ENCODE measurements at regions not wholly inside any gene's neighbourhood (a gene's known extent, or its start where the extent isn't known, plus 50 kb on each side); places are given as distances from the start of the nearest gene placed in this dataset.

DNA sequence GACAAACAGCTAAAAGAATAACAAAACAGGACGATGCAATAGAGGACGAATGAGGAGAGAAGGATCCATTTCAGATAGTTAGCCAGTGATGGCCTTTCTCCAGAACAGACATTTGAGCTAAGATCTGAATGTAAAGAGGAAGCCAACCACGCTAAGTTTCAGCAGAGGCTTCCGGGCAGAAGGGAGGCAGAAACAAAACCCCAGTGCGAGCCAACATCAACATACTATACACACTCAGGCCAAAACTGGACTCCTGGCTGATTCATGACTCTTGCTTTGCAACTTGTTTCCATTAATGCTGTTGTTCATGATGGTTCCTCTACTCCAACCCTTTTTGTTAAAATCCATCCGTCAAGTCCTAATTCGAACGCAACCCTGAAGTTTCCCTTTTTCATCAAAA is 730.3 kb downstream of the TRIML1 start:
- H3K36me3 Mint-ChIP-seq, result no peaks in the 10 kb centered on the region
- H3K4me3 Mint-ChIP-seq, result no peak overlapping the region
- H3K27ac Mint-ChIP-seq, result no peak overlapping the region
- DNase-seq, result no peak
- CTCF ChIA-PET, result no interaction called here
- no peaks in the 10 kb centered on the region for H3K27me3 Mint-ChIP-seq
- H3K4me1 Mint-ChIP-seq, result no peaks in the 10 kb centered on the region
- peaks cover 24% of the 10 kb centered on the region for H3K9me3 Mint-ChIP-seq

DNA sequence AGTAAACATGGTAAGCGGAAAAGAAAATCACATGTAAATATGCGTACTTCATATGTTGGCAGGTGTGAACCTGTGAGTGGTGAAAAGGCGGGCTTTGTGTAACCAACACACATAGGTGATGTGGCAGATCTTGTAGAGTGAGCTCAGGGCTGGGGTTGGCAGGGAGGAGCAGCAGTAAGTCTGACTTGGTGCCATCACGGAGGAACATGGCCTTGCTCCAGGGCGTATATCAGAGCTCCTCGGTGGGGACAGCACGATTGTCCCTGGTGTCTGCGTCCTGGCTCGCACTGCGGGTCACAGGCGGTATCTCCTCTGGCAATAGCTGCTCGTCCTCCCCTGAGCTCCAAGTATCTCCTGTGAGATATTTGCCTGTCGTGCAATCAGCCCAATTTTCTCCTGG is 733.6 kb downstream of the TRIML1 start:
- no peak for DNase-seq
- Mint-ChIP-seq H3K27ac (no peak overlapping the region), H3K4me3 (no peak overlapping the region), H3K9me3 (peaks cover 26% of the 10 kb centered on the region), H3K36me3 (no peaks in the 10 kb centered on the region), H3K4me1 (no peaks in the 10 kb centered on the region), H3K27me3 (no peaks in the 10 kb centered on the region)
- CTCF ChIA-PET, result no interaction called here

DNA sequence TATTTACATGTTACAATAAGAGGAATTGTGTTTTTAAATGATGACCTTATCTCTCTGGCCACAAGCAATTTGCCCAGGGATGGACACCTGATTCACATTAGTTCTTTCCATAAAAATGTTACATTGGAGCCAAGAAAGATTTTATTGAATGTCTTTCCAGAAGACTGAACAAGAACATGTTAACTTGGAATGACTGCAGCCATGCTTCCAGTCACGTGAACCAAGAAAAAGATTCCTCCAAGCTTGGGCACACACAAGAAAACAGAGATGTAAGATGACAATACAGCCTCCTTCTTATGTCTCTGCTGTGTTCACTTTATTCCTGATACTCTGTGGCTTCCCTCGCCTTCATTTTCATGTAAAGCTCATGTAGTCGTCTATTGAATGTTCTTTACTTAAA is 737.6 kb downstream of the TRIML1 start:
- no peaks in the 10 kb centered on the region for H3K4me1 Mint-ChIP-seq
- H3K36me3 Mint-ChIP-seq, result no peaks in the 10 kb centered on the region
- no peaks in the 10 kb centered on the region for H3K27me3 Mint-ChIP-seq
- no peak overlapping the region for H3K27ac Mint-ChIP-seq
- no peak for DNase-seq
- H3K4me3 Mint-ChIP-seq, result no peak overlapping the region
- peaks cover 13% of the 10 kb centered on the region for H3K9me3 Mint-ChIP-seq
- CTCF ChIA-PET, result no interaction called here

GRCh38 chr4:188879598-188879997 is 740.4 kb downstream of the TRIML1 start:
- H3K9me3 Mint-ChIP-seq, result peaks cover 12% of the 10 kb centered on the region
- no peaks in the 10 kb centered on the region for H3K4me1 Mint-ChIP-seq
- no peak overlapping the region for H3K27ac Mint-ChIP-seq
- no peak for DNase-seq
- no peaks in the 10 kb centered on the region for H3K27me3 Mint-ChIP-seq
- no peaks in the 10 kb centered on the region for H3K36me3 Mint-ChIP-seq
- CTCF ChIA-PET, result no interaction called here
- H3K4me3 Mint-ChIP-seq, result no peak overlapping the region

DNA sequence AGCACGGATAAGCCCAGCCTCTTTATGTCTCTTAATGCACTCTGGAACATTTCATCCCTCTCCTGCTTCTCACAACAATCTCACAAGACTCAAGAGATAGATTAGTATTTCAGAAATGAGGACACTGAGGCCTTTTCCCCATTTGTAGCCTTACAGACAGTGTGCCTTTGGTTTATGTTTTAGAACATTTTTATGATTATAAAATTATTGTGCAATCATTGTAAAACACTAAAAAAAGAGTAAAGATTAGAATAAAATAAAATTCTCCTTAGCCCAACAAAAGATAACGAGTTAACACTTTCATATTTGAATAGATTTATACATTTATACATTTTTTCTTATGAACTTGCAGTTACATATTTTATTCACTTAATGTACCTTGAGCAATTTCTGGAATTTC is 748.7 kb downstream of the TRIML1 start:
- CTCF ChIA-PET, result no interaction called here
- H3K27ac Mint-ChIP-seq, result no peak overlapping the region
- no peak for DNase-seq
- H3K4me3 Mint-ChIP-seq, result no peak overlapping the region
- peaks cover 5% of the 10 kb centered on the region for H3K9me3 Mint-ChIP-seq
- H3K36me3 Mint-ChIP-seq, result no peaks in the 10 kb centered on the region
- H3K27me3 Mint-ChIP-seq, result no peaks in the 10 kb centered on the region
- H3K4me1 Mint-ChIP-seq, result no peaks in the 10 kb centered on the region

DNA sequence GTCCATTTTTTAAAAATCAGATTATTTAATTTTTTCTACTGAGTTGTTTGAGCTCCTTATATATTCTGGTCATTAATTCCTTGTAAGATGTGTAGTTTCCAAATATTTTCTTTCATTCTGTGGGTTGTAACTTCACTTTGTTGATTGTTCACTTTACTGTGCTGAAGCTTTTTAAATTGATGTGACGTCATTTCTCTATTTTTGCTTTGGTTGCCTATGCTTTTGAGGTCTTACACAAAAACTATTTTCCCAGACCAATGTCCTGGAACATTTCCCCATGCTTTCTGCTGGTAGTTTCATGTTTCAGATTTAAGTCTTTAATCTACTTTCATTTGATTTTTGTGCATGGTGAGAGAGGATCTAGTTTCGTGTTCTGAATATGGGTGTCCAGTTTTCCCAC is 753.6 kb downstream of the TRIML1 start:
- Mint-ChIP-seq H3K4me1 (no peaks in the 10 kb centered on the region), H3K9me3 (no peaks in the 10 kb centered on the region), H3K36me3 (no peaks in the 10 kb centered on the region), H3K4me3 (no peak overlapping the region), H3K27ac (no peak overlapping the region), H3K27me3 (no peaks in the 10 kb centered on the region)
- DNase-seq, result no peak
- CTCF ChIA-PET, result no interaction called here

GRCh38 chr4:188903986-188904385 is 764.7 kb downstream of the TRIML1 start:
- CTCF ChIA-PET, result no interaction called here
- H3K9me3 Mint-ChIP-seq, result peaks cover 19% of the 10 kb centered on the region
- no peaks in the 10 kb centered on the region for H3K27me3 Mint-ChIP-seq
- DNase-seq, result no peak
- H3K4me3 Mint-ChIP-seq, result no peak overlapping the region
- H3K4me1 Mint-ChIP-seq, result no peaks in the 10 kb centered on the region
- H3K27ac Mint-ChIP-seq, result no peak overlapping the region
- no peaks in the 10 kb centered on the region for H3K36me3 Mint-ChIP-seq

DNA sequence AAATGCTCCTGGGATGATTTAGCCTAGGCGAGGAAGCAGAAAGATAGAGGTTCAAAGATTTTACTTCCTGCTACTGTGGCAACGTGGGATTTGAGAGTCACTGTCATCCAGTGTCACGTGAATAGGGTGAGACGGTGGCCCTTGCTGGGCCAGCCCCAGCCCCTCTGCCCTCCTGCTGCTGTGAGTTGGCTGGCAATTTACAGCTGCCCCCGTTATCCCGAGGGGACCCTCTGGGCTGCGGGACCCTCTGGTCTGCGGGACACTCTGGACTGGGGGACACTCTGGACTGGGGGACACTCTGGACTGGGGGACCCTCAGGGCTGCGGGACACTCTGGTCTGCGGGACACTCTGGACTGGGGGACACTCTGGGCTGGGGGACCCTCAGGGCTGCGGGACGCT is 765.4 kb downstream of the TRIML1 start:
- H3K4me3 Mint-ChIP-seq, result no peak overlapping the region
- CTCF ChIA-PET, result no interaction called here
- no peaks in the 10 kb centered on the region for H3K27me3 Mint-ChIP-seq
- DNase-seq, result no peak
- H3K9me3 Mint-ChIP-seq, result peaks cover 19% of the 10 kb centered on the region
- H3K27ac Mint-ChIP-seq, result no peak overlapping the region
- no peaks in the 10 kb centered on the region for H3K36me3 Mint-ChIP-seq
- H3K4me1 Mint-ChIP-seq, result no peaks in the 10 kb centered on the region

GRCh38 chr4:188905248-188905647 is 766.0 kb downstream of the TRIML1 start:
- no peak overlapping the region for H3K27ac Mint-ChIP-seq
- no peaks in the 10 kb centered on the region for H3K27me3 Mint-ChIP-seq
- no peak for DNase-seq
- no peak overlapping the region for H3K4me3 Mint-ChIP-seq
- no peaks in the 10 kb centered on the region for H3K36me3 Mint-ChIP-seq
- H3K9me3 Mint-ChIP-seq, result peaks cover 18% of the 10 kb centered on the region
- no peaks in the 10 kb centered on the region for H3K4me1 Mint-ChIP-seq
- CTCF ChIA-PET, result no interaction called here

DNA sequence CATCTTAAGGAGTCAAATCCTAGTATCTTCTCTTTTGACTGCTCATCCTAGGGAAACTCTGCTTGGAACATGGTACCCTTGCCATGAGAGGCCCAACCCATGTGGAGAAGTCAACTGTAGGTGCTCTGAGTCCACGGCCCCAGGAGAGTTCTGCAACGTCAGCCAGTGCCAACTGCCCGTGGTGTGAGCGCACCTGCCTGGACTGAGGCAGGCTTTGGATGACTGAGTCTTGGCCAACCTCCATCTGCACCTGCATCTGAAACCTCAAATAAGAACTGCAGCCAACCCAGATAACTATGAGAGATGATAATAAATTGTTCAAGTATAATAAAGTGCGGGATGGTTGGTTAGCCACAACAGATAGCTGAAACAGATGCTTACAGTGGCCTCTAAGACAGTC is 772.0 kb downstream of the TRIML1 start:
- Mint-ChIP-seq H3K36me3 (no peaks in the 10 kb centered on the region), H3K4me3 (no peak overlapping the region), H3K27ac (no peak overlapping the region), H3K4me1 (no peaks in the 10 kb centered on the region), H3K27me3 (no peaks in the 10 kb centered on the region), H3K9me3 (peaks cover 16% of the 10 kb centered on the region)
- DNase-seq, result no peak
- CTCF ChIA-PET, result no interaction called here

DNA sequence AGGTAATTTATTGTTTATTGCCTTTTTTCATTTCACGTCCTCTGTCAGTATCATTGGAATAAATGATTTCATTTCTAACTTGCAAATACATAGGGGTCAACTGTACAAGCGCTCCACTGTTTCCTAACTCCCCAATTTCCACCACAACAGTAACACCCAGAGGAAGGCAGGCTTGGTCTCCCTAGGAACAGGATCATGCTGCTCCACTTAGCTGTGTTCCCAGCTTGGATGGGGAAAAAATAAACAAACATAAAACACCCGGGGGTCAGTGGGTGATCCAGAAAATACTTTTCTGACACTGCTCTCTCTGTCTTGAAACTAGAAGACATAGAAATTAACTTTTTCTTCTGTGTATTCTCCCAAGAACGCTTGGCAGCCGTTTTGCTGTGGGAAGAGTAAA is 772.5 kb downstream of the TRIML1 start:
- no peaks in the 10 kb centered on the region for H3K4me1 Mint-ChIP-seq
- H3K9me3 Mint-ChIP-seq, result peaks cover 16% of the 10 kb centered on the region

GRCh38 chr4:188915175-188915574 is 775.9 kb downstream of the TRIML1 start:
- Mint-ChIP-seq H3K9me3 (peaks cover 18% of the 10 kb centered on the region), H3K4me1 (no peaks in the 10 kb centered on the region), H3K27ac (no peak overlapping the region), H3K36me3 (no peaks in the 10 kb centered on the region), H3K4me3 (no peak overlapping the region), H3K27me3 (no peaks in the 10 kb centered on the region)
- no peak for DNase-seq
- CTCF ChIA-PET, result no interaction called here

More for the DNA sequence above, 772.5 kb downstream of the TRIML1 start:
- no peak for DNase-seq
- Mint-ChIP-seq H3K4me3 (no peak overlapping the region), H3K27ac (no peak overlapping the region), H3K27me3 (no peaks in the 10 kb centered on the region), H3K36me3 (no peaks in the 10 kb centered on the region)
- CTCF ChIA-PET, result no interaction called here

- Mint-ChIP-seq H3K27me3 (no peaks in the 10 kb centered on the region), H3K4me1 (no peaks in the 10 kb centered on the region), H3K36me3 (no peaks in the 10 kb centered on the region)
Observed at GRCh38 chr4:188918787-188919186, 779.5 kb downstream of the TRIML1 start.

GRCh38 chr4:188930822-188931221 is 791.6 kb downstream of the TRIML1 start:
- Mint-ChIP-seq H3K4me3 (no peak overlapping the region), H3K4me1 (no peaks in the 10 kb centered on the region), H3K9me3 (peaks cover 20% of the 10 kb centered on the region), H3K27ac (no peak overlapping the region), H3K27me3 (no peaks in the 10 kb centered on the region), H3K36me3 (no peaks in the 10 kb centered on the region)
- CTCF ChIA-PET, result no interaction called here
- DNase-seq, result no peak

More at GRCh38 chr4:188918787-188919186, 779.5 kb downstream of the TRIML1 start:
- Mint-ChIP-seq H3K9me3 (peaks cover 15% of the 10 kb centered on the region), H3K27ac (no peak overlapping the region), H3K4me3 (no peak overlapping the region)
- CTCF ChIA-PET, result no interaction called here
- DNase-seq, result no peak

- CTCF ChIA-PET, result no interaction called here
- no peak for DNase-seq
- Mint-ChIP-seq H3K4me1 (no peaks in the 10 kb centered on the region), H3K9me3 (peaks cover 16% of the 10 kb centered on the region), H3K36me3 (no peaks in the 10 kb centered on the region), H3K4me3 (no peak overlapping the region), H3K27ac (no peak overlapping the region), H3K27me3 (no peaks in the 10 kb centered on the region)
Observed at GRCh38 chr4:188934320-188934962, 795.2 kb downstream of the TRIML1 start.

GRCh38 chr4:188941524-188942119 is 802.4 kb downstream of the TRIML1 start:
- CTCF ChIA-PET, result no interaction called here
- Mint-ChIP-seq H3K4me3 (no peak overlapping the region), H3K9me3 (peaks cover 13% of the 10 kb centered on the region), H3K27ac (no peak overlapping the region), H3K27me3 (no peaks in the 10 kb centered on the region), H3K36me3 (no peaks in the 10 kb centered on the region), H3K4me1 (no peaks in the 10 kb centered on the region)
- no peak for DNase-seq
